Fibroblast of pulmonary artery (primary cell): ENCODE measurements at regions not wholly inside any gene's neighbourhood (a gene's known extent, or its start where the extent isn't known, plus 50 kb on each side); places are given as distances from the start of the nearest gene placed in this dataset.

Source experiments
- DNase-seq: peaks from one replicate; pipeline ENCODE4 v3.0.0-alpha.2; 2010; ENCODE audit warnings: low read depth
- H3K4me3 ChIP-seq: replicated peaks from 2 replicates; pipeline ENCODE4 v1.5.1; 2011; ENCODE audit warnings: low read depth, mild to moderate bottlenecking, control low read depth, low read length, moderate library complexity
- CTCF ChIP-seq: IDR thresholded peaks from 2 replicates; pipeline ENCODE4 v1.5.1; 2011; ENCODE audit warnings: mild to moderate bottlenecking, control low read depth, low read length, inconsistent platforms; ENCODE audit errors: missing control alignments

- DNase-seq = no peak
- no peak overlapping the region for H3K4me3 ChIP-seq
- TF ChIP-seq CTCF = no peak
Observed at GRCh38 chr4:10197952-10198351, 81.4 kb upstream of the WDR1 start.

DNA sequence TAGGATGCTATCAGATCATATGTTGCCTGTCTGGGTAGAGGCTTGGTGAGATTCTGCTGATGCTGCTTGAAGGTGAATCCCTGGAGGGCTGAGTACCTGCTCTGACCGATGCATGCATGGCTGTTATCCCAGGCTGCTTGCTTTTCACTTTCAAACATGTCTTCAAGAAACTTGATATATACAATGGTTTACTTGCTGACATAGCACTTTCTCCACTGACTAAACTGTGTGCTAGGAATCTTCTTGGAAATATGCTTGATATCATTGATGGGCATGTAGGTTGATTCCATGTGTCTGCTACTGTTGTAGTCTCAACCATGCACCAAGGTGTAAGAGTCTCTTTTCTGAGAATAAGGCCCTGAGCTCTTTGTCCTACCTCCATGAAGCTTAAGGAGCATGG is 79.6 kb upstream of the WDR1 start:
- DNase-seq = no peak

DNA sequence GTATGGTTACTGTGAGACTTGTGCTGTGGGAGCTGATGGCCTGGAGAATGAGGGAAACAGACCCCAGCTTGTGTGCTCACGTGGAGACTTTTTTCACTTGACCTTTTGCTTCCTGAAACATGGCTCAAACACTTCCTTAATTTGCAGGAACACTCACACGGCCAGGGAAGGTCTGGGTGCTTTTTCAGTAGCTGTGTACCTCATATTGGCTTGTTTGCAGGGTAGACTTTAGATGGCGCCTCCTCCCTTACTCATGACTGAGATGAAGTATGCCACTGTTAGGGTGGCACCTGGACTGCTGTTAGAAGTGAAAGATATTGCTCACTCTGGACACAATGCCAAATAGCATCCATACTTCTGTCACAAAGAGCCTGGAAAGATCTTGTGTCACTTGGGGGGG is 75.7 kb upstream of the WDR1 start:
- no peak for TF ChIP-seq CTCF
- no peak for DNase-seq
- no peak overlapping the region for H3K4me3 ChIP-seq

More for the DNA sequence above, 79.6 kb upstream of the WDR1 start:
- no peak overlapping the region for H3K4me3 ChIP-seq
- TF ChIP-seq CTCF = no peak

DNA sequence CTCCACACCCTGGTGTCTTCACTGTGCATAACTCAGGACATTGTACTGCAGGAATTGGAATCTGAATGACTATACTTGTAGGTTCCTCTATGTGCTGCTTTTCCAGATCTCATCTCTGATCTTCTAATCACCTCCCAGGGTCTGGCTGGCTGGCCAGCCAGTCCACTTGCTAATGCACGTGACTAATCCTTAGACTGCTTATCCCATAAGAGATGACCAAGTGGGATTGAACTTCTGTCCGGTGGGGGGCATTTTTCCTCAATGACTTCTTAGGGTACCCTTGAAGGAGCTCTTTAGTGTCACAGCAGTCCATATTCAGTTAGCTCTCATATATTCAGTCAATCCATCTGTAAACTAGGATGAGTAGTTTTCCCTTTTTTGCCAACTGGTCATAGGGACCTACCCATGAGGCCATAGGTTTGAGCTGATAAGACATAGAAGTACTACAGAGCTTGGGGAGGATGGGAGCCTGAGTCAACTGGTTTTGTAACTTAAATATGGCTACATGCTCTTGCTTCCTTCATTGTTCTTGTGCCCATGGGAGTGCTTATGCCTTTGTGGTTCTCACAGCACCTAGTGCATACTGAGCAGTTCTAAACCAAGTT is 71.9 kb upstream of the WDR1 start:
- H3K4me3 ChIP-seq = no peak overlapping the region
- TF ChIP-seq CTCF = no peak
- DNase-seq = no peak

DNA sequence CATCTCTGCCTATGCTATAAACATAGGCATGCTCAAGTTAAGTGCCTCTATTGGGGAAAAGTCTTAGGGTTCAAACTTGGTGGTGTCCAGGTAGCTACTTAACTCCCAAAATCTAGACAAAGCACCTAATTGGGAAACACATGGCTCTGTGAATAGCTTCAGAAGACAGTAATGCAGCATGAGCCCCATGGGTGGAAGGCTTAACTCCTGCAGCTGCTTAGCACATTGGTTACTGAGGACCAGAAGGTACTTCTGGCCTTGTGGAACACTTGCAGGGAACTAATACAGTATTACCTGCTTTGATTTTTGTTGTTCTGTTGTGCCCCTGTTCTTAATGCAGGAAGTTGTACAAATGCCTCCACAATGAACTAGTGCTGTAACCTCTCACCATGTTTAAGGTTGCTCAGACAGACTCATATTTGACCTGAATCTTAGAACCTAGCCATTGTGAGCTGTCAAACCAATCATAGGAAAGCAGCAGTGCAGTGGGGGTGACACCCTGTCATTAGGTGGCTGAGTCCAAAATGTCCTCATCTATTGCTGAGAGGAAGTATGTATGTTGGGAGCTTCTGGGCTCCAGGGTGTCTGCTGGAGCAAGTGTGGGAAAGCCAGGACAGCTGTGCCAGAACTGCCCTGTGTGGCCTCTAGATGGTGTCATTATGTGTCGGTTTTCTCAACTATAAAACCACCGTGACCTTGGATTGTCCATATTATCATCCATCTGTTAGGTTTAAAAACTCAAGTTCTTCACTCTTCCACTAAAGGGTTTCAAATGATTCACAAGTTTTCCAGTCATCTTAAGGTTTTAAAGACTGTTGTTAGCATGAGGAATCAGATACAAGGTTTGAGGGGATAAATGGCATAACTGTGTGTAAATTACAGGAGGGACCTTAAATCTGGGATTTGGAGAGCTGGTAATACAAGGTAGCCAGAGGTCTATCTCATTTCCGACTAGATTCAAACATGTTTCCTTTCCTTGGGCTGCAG is 69.9 kb upstream of the WDR1 start:
- peak; percentile 49 for DNase-seq
- peak; percentile 36 for TF ChIP-seq CTCF
- no peak overlapping the region for H3K4me3 ChIP-seq

GRCh38 chr4:10185518-10186227 is 69.1 kb upstream of the WDR1 start:
- TF ChIP-seq CTCF = no peak
- no peak overlapping the region for H3K4me3 ChIP-seq
- no peak for DNase-seq
